ENCODE measurements at regions not wholly inside any gene's neighbourhood (a gene's known extent, or its start where the extent isn't known, plus 50 kb on each side); places are given as distances from the start of the nearest gene placed in this dataset.

- TF ChIP-seq ELK4 (CRISPR knock-in tag; IDR thresholded peaks at IDR 0.05; ENCODE audit: borderline replicate concordance) (no peak), ZBTB7B (CRISPR knock-in tag; IDR thresholded peaks at IDR 0.05) (no peak), MAX (IDR thresholded peaks at IDR 0.05) (no peak), POLR2AphosphoS5 (IDR thresholded peaks at IDR 0.05; ENCODE audit: low read depth, low read length) (no peak)
Observed at GRCh38 chr4:178090640-178091411, 648.6 kb upstream of the AGA start.

Data from HepG2 (cell line).